HuH-7 (cell line): ENCODE measurements at regions not wholly inside any gene's neighbourhood (a gene's known extent, or its start where the extent isn't known, plus 50 kb on each side); places are given as distances from the start of the nearest gene placed in this dataset.
"Not testable (repeated sequence)": the region's sequence is repeated elsewhere in the genome, so short reads cannot be mapped to it uniquely, and the experiment has no call there.

Experiments
- DNase-seq: peaks from one replicate; pipeline ENCODE4 v3.0.0; 2011; ENCODE audit warnings: low spot score

GRCh38 chr6:103578115-103578514, 1281.6 kb downstream of the HACE1 start:
- no peak for DNase-seq

DNA sequence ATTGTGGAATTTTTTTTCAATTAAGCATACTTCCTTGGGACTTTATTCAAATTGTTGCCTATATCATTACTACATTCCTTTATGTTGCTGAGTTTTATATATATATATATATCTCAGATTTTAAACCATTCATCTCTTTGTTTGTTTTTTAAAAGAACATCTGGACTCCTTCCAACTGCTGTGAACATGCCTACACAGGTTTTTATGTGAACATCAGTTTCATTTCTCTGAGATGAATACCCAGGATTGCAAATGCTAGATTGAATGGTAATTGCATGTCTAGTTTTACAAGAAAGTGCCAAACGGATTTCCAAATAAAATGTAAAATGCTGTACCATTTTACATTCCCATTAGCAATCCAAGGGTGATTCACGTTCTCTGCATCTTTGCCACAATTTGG, 1289.3 kb downstream of the HACE1 start:
- no peak for DNase-seq

GRCh38 chr6:103554911-103555310, 1304.8 kb downstream of the HACE1 start:
- DNase-seq = no peak

- DNase-seq = no peak
Observed at GRCh38 chr6:103538381-103538780, 1321.3 kb downstream of the HACE1 start.

DNA sequence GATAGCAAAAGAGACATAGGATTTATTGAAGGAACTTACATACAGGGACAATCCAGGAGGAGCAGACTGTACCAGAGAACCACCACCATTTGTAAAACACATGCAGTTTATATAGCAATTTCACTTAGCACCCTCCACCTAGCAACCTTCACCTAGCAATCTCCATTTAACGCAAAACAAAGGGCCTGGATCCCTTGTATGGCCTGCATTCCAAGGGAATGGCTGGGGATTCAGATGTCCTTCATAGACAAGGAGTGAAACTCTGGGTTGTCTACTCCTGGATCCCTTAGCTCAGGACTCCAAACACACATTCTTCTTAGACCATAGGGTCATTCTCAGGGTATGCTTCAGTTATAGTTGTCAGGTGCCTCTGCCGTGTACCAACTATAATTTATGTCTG, 1324.9 kb downstream of the HACE1 start:
- no peak for DNase-seq

GRCh38 chr6:103534095-103534494, 1325.6 kb downstream of the HACE1 start:
- no peak for DNase-seq

- DNase-seq = no peak
Observed at GRCh38 chr6:103522045-103522444, 1337.7 kb downstream of the HACE1 start.

DNA sequence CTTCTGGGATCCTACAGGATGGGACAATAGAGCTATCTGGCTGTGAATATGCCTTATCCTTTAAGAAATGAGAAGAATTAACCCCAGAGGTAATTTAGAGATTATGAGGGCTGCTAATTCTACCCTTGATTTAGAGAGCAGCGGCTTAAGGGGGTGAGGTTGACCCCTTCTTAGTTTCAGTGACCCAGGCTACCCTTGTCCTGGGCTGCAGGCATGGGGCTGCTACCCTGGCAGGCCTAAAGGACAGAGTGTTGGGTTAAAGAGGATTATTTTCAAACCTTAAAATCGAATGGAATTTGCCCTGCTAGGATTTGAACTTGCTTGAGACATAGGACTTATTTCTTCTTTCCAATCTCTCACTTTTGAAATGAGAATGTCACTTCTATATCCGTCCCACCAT, 1343.4 kb downstream of the HACE1 start:
- DNase-seq = no peak

GRCh38 chr6:103507052-103507451, 1352.7 kb downstream of the HACE1 start:
- DNase-seq = no peak

- no peak for DNase-seq
Observed at GRCh38 chr6:103505155-103505518, 1354.6 kb downstream of the HACE1 start.

GRCh38 chr6:103504501-103505154, 1355.1 kb downstream of the HACE1 start:
- no peak for DNase-seq

- DNase-seq = not testable (repeated sequence)
Observed at GRCh38 chr6:103496588-103496987, 1363.1 kb downstream of the HACE1 start.

- DNase-seq = no peak
Observed at GRCh38 chr6:103456652-103457051, 1403.1 kb downstream of the HACE1 start.

GRCh38 chr6:103455275-103455674, 1404.4 kb downstream of the HACE1 start:
- DNase-seq = no peak

DNA sequence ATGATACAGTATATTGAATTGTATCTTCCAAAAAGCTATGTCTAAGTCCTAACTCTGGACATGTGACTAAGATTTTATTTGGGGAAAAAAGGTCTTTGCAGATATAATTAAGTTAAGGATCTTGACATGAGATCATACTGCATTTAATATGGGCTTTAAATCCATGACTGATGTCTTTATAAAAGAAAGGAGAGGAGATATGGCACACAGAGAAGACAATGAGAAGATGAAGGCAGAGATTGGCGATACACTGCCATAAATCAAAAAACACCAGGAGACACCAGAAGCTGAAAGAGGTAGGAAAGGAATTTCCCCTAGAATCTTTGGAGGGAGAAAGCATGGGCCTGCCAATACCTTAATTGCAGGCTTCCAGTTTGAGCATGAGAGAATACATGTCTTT, 1450.2 kb downstream of the HACE1 start:
- no peak for DNase-seq

GRCh38 chr6:103405321-103405720, 1454.4 kb downstream of the HACE1 start:
- no peak for DNase-seq

- DNase-seq = no peak
Observed at GRCh38 chr6:103404799-103405198, 1454.9 kb downstream of the HACE1 start.

DNA sequence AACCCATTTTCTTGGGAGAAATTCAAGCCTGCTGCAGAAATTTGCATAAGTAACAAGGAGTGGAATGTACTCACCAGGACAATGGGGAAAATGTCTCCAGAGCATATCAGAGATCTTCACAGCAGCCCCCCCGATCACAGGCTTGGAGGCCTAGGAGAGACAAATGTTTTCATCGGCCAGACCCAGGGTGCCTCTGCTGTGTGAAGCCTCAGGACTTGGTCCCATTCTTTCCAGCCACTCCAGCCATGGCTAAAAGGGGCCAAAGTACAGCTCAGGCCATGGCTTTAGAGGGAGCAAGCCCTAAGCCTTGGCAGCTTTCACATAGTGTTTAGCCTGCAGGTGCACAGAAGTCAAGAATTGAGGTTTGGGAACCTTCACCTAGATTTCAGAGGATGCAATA, 1463.0 kb downstream of the HACE1 start:
- no peak for DNase-seq

DNA sequence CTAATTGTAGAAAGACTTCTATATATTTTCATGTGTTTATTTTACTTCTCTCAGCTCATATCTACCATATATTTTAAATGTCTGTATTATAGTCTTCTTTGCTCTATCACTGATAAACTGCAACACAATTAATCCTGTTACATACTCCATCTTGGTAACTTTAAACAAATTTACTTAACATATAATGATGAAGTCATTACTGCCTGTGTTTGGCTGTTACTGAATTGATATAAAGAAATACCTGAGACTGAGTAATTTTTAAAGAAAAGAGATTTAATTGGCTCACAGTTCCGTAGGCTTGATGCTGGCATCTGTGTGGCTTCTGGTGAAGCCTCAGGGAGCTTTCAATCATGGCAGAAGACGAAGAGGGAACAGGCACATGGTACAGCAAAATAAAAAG, 1480.4 kb downstream of the HACE1 start:
- DNase-seq = no peak

- DNase-seq = peak; percentile 17
Observed at GRCh38 chr6:103367212-103367611, 1492.5 kb downstream of the HACE1 start.

GRCh38 chr6:103356531-103356930, 1503.2 kb downstream of the HACE1 start:
- DNase-seq = no peak

DNA sequence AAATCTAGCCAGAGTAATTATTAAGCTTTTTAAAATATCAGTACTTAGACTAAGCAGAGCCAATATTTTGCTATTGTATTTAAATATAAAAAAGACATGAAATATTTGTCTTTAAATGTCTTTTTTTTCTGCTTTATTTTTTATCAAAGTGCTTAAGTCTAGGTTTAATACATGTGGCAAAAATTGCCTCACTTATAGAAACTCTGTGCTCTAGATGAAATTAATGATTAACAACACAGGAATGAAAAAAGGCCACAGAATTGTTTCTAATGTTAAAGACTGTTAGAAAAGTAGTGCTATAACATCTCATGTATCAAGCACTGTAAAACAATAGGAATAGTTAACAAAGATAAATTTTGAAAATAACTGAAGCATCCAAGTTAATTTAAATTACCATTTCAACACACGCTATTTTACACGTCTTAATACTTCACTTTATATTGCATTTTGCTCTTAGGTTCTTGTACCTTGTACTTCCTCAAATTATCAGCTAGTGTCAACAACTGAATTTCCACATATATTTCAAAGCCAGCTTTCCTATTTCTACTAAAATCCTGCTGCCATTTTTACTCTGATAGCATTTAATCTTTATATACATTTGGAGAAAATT, 1515.1 kb downstream of the HACE1 start:
- DNase-seq = no peak

- no peak for DNase-seq
Observed at GRCh38 chr6:103335412-103335811, 1524.3 kb downstream of the HACE1 start.
